IPS DF 19.7 (cell line): ENCODE measurements at regions not wholly inside any gene's neighbourhood (a gene's known extent, or its start where the extent isn't known, plus 50 kb on each side); places are given as distances from the start of the nearest gene placed in this dataset.
A peak's percentile ranks its signal among the peaks of the same experiment; 100 is the strongest.
"Not testable (repeated sequence)": the region's sequence is repeated elsewhere in the genome, so short reads cannot be mapped to it uniquely, and the experiment has no call there.

ENCODE experiments used
- DNase-seq: peaks from one replicate; pipeline ENCODE4 v3.0.0-alpha.2; 2013; ENCODE audit warnings: low read depth, low spot score

- DNase-seq = not testable (repeated sequence)
These were observed 651.4 kb downstream of the PCDH11X start for GRCh38 chrX:92430574-92430973.

- not testable (repeated sequence) for DNase-seq
These were observed 681.4 kb downstream of the PCDH11X start for GRCh38 chrX:92460539-92460938.

GRCh38 chrX:92480165-92480564 lies 701.0 kb downstream of the PCDH11X start:
- not testable (repeated sequence) for DNase-seq

DNA sequence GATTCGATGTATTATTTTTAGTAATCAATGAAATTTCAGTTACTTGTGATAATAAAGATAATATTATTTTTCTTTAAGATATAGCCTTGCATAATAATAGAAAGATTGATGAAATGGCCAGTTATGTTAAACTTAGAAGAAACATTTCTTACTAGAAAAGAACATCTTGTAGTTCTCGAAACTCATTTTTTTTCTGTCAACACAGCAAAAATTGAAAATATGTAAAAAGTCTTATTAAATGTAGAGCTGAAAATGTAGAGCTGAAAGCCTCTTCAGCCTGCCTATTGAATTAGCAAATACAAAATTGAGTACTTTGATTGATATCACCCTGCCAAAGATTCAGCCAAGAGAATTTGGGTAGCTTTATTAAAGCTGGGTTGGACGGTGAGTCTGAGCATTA lies 706.3 kb downstream of the PCDH11X start:
- not testable (repeated sequence) for DNase-seq

- not testable (repeated sequence) for DNase-seq
These were observed 736.1 kb downstream of the PCDH11X start for GRCh38 chrX:92515270-92515669.

DNA sequence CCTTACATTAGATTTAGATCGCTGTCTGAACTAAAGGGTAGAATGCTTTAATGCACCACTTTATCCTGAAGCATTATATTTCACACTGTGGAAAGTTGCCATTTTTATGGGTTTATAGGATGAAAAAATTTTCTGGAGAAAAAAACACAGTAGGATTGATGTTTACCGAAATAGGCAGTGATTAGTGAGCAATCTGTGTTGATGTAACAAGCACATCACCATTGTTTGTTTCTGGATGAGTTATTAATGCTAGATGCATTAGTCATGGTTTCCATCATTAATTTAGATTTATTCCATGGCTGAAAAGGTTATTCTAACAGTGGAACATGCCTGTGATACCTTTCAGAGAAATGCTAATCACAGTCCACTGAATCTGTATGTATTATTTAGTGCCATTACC lies 749.8 kb downstream of the PCDH11X start:
- DNase-seq = not testable (repeated sequence)

DNA sequence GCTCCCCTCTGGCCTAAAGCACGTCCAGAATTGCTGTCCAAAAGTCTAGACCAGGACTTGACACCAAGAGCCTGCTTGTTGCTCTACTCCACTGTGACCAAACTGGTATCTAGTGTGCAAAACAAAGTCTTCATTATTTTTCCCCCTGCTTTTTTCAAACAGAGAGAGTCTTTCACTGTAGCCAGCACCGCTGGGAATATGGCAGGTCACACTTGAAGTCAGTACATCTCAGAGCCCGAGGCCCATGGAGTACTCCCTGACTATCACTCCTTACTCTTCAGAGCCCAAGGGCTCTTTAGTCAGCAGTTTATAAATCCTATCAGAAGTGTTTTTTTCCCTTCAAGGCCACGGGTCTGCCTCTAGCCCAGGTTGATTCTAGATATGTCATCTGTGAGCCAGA lies 761.3 kb downstream of the PCDH11X start:
- DNase-seq = not testable (repeated sequence)

DNA sequence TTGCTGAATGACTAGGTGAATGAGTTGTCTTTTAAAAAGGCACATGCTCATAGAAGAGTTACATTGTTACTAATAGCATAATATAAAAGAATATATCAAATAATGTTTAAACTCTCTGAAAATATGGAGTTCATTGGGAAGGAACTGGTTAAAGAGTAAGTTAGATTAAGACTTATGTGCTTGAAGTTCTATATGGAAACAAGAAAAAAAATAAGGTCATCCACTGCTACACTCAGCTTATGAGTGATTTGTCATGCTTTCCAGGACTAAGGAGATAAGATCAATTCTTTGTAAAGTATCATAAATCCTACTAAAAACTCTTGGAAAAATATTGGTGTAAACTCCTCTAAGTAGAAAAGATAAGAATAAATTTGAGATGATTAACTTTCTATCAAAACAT lies 779.1 kb downstream of the PCDH11X start:
- DNase-seq = not testable (repeated sequence)

GRCh38 chrX:92558796-92559195 lies 779.6 kb downstream of the PCDH11X start:
- not testable (repeated sequence) for DNase-seq

GRCh38 chrX:92560083-92560482 lies 780.9 kb downstream of the PCDH11X start:
- not testable (repeated sequence) for DNase-seq

GRCh38 chrX:92570217-92570616 lies 791.0 kb downstream of the PCDH11X start:
- not testable (repeated sequence) for DNase-seq

DNA sequence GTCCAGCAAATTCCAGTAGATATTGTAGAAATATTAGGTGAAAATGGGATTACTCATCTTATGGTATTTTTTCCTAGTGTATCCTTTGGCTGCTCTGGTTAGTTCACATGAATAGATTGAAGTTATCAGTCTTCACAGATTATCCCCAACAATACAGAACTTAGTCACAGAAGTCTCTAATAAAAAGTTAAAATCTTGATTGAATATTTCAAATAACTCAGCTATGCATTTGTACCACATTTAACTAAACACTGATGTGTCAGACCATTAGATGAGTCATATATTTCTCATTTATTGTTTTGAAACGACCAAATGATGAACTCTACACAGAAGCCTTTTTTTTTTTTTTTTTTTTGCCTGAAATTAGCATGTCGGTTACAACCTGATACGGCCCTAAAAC lies 807.5 kb downstream of the PCDH11X start:
- not testable (repeated sequence) for DNase-seq

DNA sequence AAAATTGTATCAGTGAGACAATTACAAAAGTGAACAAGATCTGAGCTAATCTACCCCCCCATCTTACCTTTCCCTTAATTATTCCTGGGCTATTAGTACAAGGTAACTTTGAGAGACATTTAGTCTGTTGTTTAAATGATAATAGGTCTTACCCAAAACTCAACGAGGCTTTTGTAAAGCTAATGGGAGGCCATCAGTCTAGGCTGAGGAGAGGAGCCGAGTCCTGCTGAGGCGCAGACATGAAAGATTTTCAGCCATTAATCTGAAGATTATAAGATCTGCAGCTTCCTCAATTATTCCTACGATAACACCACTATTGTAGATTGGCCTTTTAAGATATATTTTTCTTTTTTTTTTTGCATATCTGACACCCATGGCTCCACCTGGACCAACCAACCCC lies 810.5 kb downstream of the PCDH11X start:
- DNase-seq = peak; percentile 7

DNA sequence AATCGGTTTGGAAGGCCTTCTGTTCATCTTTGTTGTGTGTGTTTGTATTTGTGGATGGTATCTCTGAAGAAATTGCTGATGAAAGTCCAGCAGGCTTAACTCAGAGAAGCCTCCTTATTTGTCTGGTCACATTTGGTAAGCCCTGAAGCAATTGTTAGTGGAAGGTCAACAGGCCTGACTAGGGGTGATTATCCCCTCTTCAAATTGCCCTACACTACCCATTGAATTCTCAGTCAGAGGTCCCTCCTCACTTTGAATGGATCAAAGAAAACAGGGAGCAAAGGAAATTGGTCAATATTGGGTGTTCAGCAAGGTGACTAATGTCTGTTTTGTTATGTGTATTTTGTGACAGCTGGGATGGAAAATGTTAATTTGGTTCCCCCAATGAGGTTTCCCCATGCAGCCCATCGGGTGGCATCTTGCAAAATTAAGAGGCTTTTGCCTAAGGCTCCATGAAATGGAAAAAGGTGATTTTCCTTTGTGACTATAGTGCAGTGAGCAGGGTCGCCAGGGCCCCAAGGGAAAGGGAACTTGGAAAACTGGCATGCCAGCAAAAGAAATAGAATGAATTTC lies 811.6 kb downstream of the PCDH11X start:
- peak; percentile 28 for DNase-seq

- DNase-seq = not testable (repeated sequence)
These were observed 832.3 kb downstream of the PCDH11X start for GRCh38 chrX:92611517-92611916.

DNA sequence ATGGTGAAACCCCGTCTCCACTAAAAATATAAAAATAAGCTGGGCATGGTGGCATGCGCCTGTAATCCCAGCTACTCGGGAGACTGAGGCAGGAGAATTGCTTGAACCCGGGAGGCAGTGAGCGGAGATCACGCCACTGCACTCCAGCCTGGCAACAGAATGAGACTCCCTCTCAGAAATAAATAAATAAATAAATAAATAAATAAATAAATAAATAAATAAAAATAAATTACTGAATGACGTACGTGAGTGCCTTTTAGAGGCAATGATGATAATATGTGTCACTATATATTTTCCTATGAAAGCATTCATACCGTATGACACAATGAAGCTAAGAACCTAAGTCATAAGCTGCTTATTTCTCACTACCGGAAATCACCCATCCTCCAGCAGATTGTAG lies 847.5 kb downstream of the PCDH11X start:
- DNase-seq = not testable (repeated sequence)

- DNase-seq = not testable (repeated sequence)
These were observed 878.4 kb downstream of the PCDH11X start for GRCh38 chrX:92657593-92657992.

GRCh38 chrX:92659743-92660142 lies 880.6 kb downstream of the PCDH11X start:
- not testable (repeated sequence) for DNase-seq

DNA sequence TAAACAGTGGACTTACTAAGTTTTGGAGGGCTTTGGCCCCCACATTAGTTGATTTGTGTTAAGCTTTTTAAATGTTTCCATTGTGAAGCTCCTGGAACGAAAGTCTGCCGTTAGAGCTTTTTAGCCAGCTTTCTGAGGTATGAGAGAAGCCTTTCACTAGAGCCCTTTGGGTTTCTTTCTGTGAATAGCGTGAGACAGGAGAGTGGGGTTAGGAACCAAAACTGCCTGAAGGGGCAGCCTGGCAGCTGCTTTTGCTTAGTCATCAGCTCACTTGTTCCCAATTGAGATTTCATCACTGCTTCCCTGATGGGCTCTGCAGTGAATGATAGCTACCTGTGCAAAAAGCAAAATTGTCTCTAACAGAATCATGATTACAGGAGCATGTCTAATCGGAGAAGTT lies 913.6 kb downstream of the PCDH11X start:
- DNase-seq = not testable (repeated sequence)

DNA sequence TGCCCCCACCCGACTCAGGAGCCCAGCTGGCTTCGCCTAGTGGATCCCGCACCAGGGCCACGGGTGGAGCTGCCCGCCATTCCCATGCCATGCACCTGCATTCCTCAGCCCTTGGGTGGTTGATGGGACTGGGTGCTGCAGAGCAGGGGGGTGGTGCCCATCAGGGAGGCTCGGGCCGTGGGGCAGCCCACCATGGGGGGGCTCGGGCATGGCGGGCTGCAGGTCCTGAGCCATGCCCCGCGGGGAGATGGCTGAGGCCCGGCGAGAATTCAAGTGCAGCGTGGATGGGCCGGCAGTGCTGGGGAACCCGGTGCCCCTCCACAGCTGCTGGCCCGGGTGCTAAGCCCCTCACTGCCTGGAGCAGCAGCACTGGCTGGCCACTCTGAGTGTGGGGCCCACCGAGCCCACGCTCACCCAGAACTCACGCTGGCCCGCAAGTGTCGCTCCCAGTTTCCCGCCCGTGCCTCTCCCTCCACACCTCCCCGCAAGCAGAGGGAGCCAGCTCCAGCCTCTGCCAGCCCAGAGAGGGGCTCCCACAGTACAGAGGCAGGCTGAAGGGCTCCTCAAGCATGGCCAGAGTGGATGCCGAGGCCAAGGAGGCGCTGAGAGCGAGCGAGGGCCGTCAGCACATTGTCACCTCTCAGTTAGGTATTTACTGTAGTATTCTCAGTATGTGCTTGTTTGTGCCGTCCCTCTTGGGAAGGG lies 920.4 kb downstream of the PCDH11X start:
- DNase-seq = not testable (repeated sequence)

- not testable (repeated sequence) for DNase-seq
These were observed 930.6 kb downstream of the PCDH11X start for GRCh38 chrX:92709784-92710183.
